Right ventricle myocardium superior (tissue), 1 donor: ENCODE measurements at regions not wholly inside any gene's neighbourhood (a gene's known extent, or its start where the extent isn't known, plus 50 kb on each side); places are given as distances from the start of the nearest gene placed in this dataset.
"Not testable (repeated sequence)": the region's sequence is repeated elsewhere in the genome, so short reads cannot be mapped to it uniquely, and the experiment has no call there.

Experiments
- ATAC-seq: fragments of 200-7000 bp; cut with Tn5 transposase; one replicate; pipeline ENCODE4 v1.9.1; 2020; ENCODE audit warnings: mild to moderate bottlenecking; ENCODE audit not compliant: poor library complexity
- DNase-seq: peaks from one replicate; pipeline ENCODE4 v3.0.0-alpha.2; 2020
- intact Hi-C: fragments of 100-400 bp; cut with DNase I; formaldehyde crosslinking; loops from one replicate; pipeline ENCODE4 v1.11.2; 2022
- donor health status: DM: no; HTN: yes; CAD: no; lungs with severe emphysema.

- no peak for ATAC-seq
- intact Hi-C loops = no loop called here
- DNase-seq = no peak
These were observed 61.4 kb upstream of the CNIH3 start for GRCh38 chr1:224554620-224555259.

- no peak for ATAC-seq
- DNase-seq = no peak
- intact Hi-C loops = no loop called here
These were observed 57.2 kb upstream of the CNIH3 start for GRCh38 chr1:224558904-224559303.

- no peak for DNase-seq
- intact Hi-C loops = no loop called here
- no peak for ATAC-seq
These were observed 56.0 kb upstream of the CNIH3 start for GRCh38 chr1:224559981-224560728.

- intact Hi-C loops, DNase-seq, ATAC-seq: not testable (repeated sequence)
These were observed 53.2 kb upstream of the CNIH3 start for GRCh38 chr1:224562881-224563280.

GRCh38 chr1:224563666-224564065 lies 52.5 kb upstream of the CNIH3 start:
- intact Hi-C loops = no loop called here
- DNase-seq (no peak), ATAC-seq (no peak)

GRCh38 chr1:224564454-224565084 lies 51.5 kb upstream of the CNIH3 start:
- ATAC-seq = no peak
- intact Hi-C loops = no loop called here
- no peak for DNase-seq

GRCh38 chr1:224565186-224565585 lies 50.9 kb upstream of the CNIH3 start:
- intact Hi-C loops = no loop called here
- ATAC-seq (no peak), DNase-seq (no peak)

- intact Hi-C loops = no loop called here
- no peak for DNase-seq
- ATAC-seq = no peak
These were observed 50.3 kb upstream of the CNIH3 start for GRCh38 chr1:224565611-224566406.
